HL-60 (cell line): ENCODE measurements at regions not wholly inside any gene's neighbourhood (a gene's known extent, or its start where the extent isn't known, plus 50 kb on each side); places are given as distances from the start of the nearest gene placed in this dataset.

ENCODE experiments used
- CTCF ChIP-seq: IDR thresholded peaks from one replicate; pipeline ENCODE4 v1.5.1; 2011; ENCODE audit warnings: low read length, control low read depth, inconsistent platforms; ENCODE audit not compliant: insufficient read depth
- POLR2AphosphoS5 ChIP-seq: IDR thresholded peaks from 2 replicates; pipeline ENCODE4 v1.6.1; 2012; ENCODE audit warnings: low read depth

GRCh38 chr3:180196658-180197057 lies 159.9 kb upstream of the PEX5L start:
- TF ChIP-seq POLR2AphosphoS5 (no peak), CTCF (no peak)
